HepG2 (cell line): ENCODE measurements at regions not wholly inside any gene's neighbourhood (a gene's known extent, or its start where the extent isn't known, plus 50 kb on each side); places are given as distances from the start of the nearest gene placed in this dataset.
A peak's percentile ranks its signal among the peaks of the same experiment; 100 is the strongest.

Experiments
- ATAC-seq: fragments of 200-7000 bp; cut with Tn5 transposase; 3 replicates; pipeline ENCODE4 v1.9.1; 2020; ENCODE audit warnings: mild to moderate bottlenecking, moderate library complexity
- BruUV-seq: library from RNA; stranded (reverse); fragments of 400-500 nt; replicated peaks from 2 replicates; lab custom pipeline; 2021; lab: Mats Ljungman, UMichigan
- CTCF ChIA-PET: fragments of 300-600 bp; formaldehyde crosslinking; extraction: SDS; loops from one replicate; lab custom pipeline; 2021; ENCODE audit warnings: low total read pairs, inconsistent platforms, low intra/inter-chr PET ratio; lab: Yijun Ruan, JAX
- POLR2A ChIA-PET: fragments of 350-600 bp; sonication (Branson Sonifier 250); formaldehyde crosslinking; loops from one replicate; lab custom pipeline; 2020; ENCODE audit warnings: antibody characterized with exemption, inconsistent platforms; lab: Yijun Ruan, JAX
- DNase-seq: peaks from one replicate; pipeline ENCODE4 v3.0.0-alpha.2; 2015; ENCODE audit warnings: low spot score
- FAIRE-seq: peaks from 3 replicates; lab custom pipeline; 2011; peaks lifted over from hg19 to GRCh38; lab: Jason Lieb, UNC
- H2AFZ ChIP-seq: one replicate; pipeline ENCODE4 v1.6.1; 2011; ENCODE audit warnings: low read length, inconsistent platforms
- H3K27ac ChIP-seq: fragments of 300-600 bp; 3 replicates; pipeline ENCODE4 v1.8.0; 2011; ENCODE audit warnings: mixed run types, mild to moderate bottlenecking, mixed read lengths, low read length, inconsistent platforms; ENCODE audit not compliant: insufficient read depth; ENCODE audit errors: extremely low read length
- H3K27me3 ChIP-seq, 2 experiments: fragments of 200-600 bp in 1 of 2; 2 replicates in 1 of 2; 3 replicates in 1 of 2; pipeline versions ENCODE4 v1.6.0 to v1.8.0; 2011; ENCODE audit warnings: low read length in 2 of 2, mild to moderate bottlenecking in 2 of 2, moderate library complexity in 2 of 2, inconsistent platforms in 1 of 2; ENCODE audit not compliant: insufficient read depth in 2 of 2, control insufficient read depth in 1 of 2
- H3K36me3 ChIP-seq, 2 experiments: fragments of 200-600 bp in 1 of 2; replicated peaks in 1 of 2; 2 replicates in 1 of 2; 3 replicates in 1 of 2; pipeline versions ENCODE4 v1.5.1 to v1.8.0; 2011; ENCODE audit warnings: low read length in 2 of 2, inconsistent platforms in 1 of 2; ENCODE audit not compliant: insufficient read depth in 2 of 2, control insufficient read depth in 1 of 2
- H3K4me1 ChIP-seq: 2 replicates; pipeline ENCODE4 v1.5.1; 2012; ENCODE audit warnings: low read length, inconsistent platforms; ENCODE audit not compliant: insufficient read depth
- H3K4me2 ChIP-seq: 2 replicates; pipeline ENCODE4 v1.6.0; 2011; ENCODE audit warnings: low read depth, low read length, inconsistent platforms
- H3K4me3 ChIP-seq, 3 experiments: fragments of 200-600 bp in 1 of 3; sonication (generic), shearing (Covaris generic) in 1 of 3; replicated peaks in 1 of 3; 2 replicates each; pipeline ENCODE4 v1.5.1; 2011 to 2016; ENCODE audit warnings: low read length in 3 of 3, inconsistent platforms in 2 of 3, low read depth in 2 of 3, mild to moderate bottlenecking in 2 of 3, control low read depth in 1 of 3, mixed read lengths in 1 of 3; ENCODE audit not compliant: insufficient read depth in 1 of 3
- H3K79me2 ChIP-seq: one replicate; pipeline ENCODE4 v1.6.1; 2011; ENCODE audit warnings: low read length, inconsistent platforms; ENCODE audit not compliant: insufficient read depth
- H3K9ac ChIP-seq: 2 replicates; pipeline ENCODE4 v1.6.0; 2011; ENCODE audit warnings: mild to moderate bottlenecking, low read depth, low read length, inconsistent platforms; ENCODE audit not compliant: insufficient read depth
- H3K9me3 ChIP-seq: 2 replicates; pipeline ENCODE4 v1.5.1; 2012; ENCODE audit warnings: mild to moderate bottlenecking, low read length
- H4K20me1 ChIP-seq: 2 replicates; pipeline ENCODE4 v1.6.0; 2011; ENCODE audit warnings: inconsistent platforms, mild to moderate bottlenecking, low read length, moderate library complexity; ENCODE audit not compliant: insufficient read depth
- CREBL2 ChIP-seq: sonication (generic); formaldehyde crosslinking; IDR thresholded peaks from 2 replicates; pipeline ENCODE4 v1.8.1; 2023; ENCODE audit warnings: missing genetic modification reagents, mild to moderate bottlenecking, borderline replicate concordance
- FOXA1 ChIP-seq, 2 experiments: fragments of 450-650 bp in 1 of 2; sonication (generic) in 1 of 2; formaldehyde crosslinking in 1 of 2; IDR thresholded peaks; 2 replicates each; pipeline versions ENCODE4 v1.4.0 to v1.6.1; 2016 to 2020; ENCODE audit warnings: missing genetic modification reagents in 1 of 2
- FOXK2 ChIP-seq: fragments of 450-650 bp; IDR thresholded peaks from 2 replicates; pipeline ENCODE4 v1.6.1; 2016
- FOXO1 ChIP-seq: sonication (generic); formaldehyde crosslinking; IDR thresholded peaks from 2 replicates; pipeline ENCODE4 v1.4.0; 2020; ENCODE audit warnings: missing genetic modification reagents
- HDAC1 ChIP-seq: sonication (generic); formaldehyde crosslinking; IDR thresholded peaks from 2 replicates; pipeline ENCODE4 v1.5.1; 2020; ENCODE audit warnings: mild to moderate bottlenecking, missing genetic modification reagents
- HOXD1 ChIP-seq: sonication (generic); formaldehyde crosslinking; IDR thresholded peaks from 2 replicates; pipeline ENCODE4 v1.5.0; 2020; ENCODE audit warnings: missing genetic modification reagents
- IRX3 ChIP-seq: sonication (generic); formaldehyde crosslinking; IDR thresholded peaks from 2 replicates; pipeline ENCODE4 v1.8.1; 2023; ENCODE audit warnings: mild to moderate bottlenecking, low read depth, missing genetic modification reagents, borderline replicate concordance
- ISL2 ChIP-seq: sonication (generic); formaldehyde crosslinking; IDR thresholded peaks from 2 replicates; pipeline ENCODE4 v1.5.0; 2020; ENCODE audit warnings: missing genetic modification reagents
- KAT7 ChIP-seq: IDR thresholded peaks from 2 replicates; pipeline ENCODE4 v1.6.1; 2018; ENCODE audit warnings: borderline replicate concordance, missing compliant biosample characterization
- KLF9 ChIP-seq: IDR thresholded peaks from 2 replicates; pipeline ENCODE4 v1.6.1; 2016; ENCODE audit warnings: low read depth
- MAFF ChIP-seq: IDR thresholded peaks from 2 replicates; pipeline ENCODE4 v1.6.1; 2011; ENCODE audit warnings: low read depth, low read length, improper control_type of control experiment
- MTERF4 ChIP-seq: sonication (generic); formaldehyde crosslinking; IDR thresholded peaks from 2 replicates; pipeline ENCODE4 v1.8.0; 2023; ENCODE audit warnings: mild to moderate bottlenecking, missing genetic modification reagents
- NBN ChIP-seq: fragments of 450-650 bp; conservative IDR thresholded peaks from 2 replicates; pipeline ENCODE4 v1.6.1; 2017
- NR1H2 ChIP-seq: sonication (generic); formaldehyde crosslinking; IDR thresholded peaks from 2 replicates; pipeline ENCODE4 v1.8.1; 2022; ENCODE audit warnings: low read depth, missing genetic modification reagents, borderline replicate concordance
- PLRG1 ChIP-seq: fragments of 450-650 bp; conservative IDR thresholded peaks from 2 replicates; pipeline ENCODE4 v1.6.1; 2016
- RBAK ChIP-seq: sonication (generic); formaldehyde crosslinking; IDR thresholded peaks from 2 replicates; pipeline ENCODE4 v1.5.1; 2020; ENCODE audit warnings: mild to moderate bottlenecking, missing genetic modification reagents
- RFXAP ChIP-seq: sonication (generic); formaldehyde crosslinking; IDR thresholded peaks from 2 replicates; pipeline ENCODE4 v1.4.0; 2020; ENCODE audit warnings: missing genetic modification reagents, borderline replicate concordance
- SMAD3 ChIP-seq: sonication (generic); formaldehyde crosslinking; IDR thresholded peaks from 2 replicates; pipeline ENCODE4 v1.4.0; 2020; ENCODE audit warnings: missing genetic modification reagents
- SNAI1 ChIP-seq: sonication (generic); formaldehyde crosslinking; IDR thresholded peaks from 2 replicates; pipeline ENCODE4 v1.5.0; 2020; ENCODE audit warnings: mild to moderate bottlenecking, missing genetic modification reagents, borderline replicate concordance
- SOX6 ChIP-seq, 2 experiments: fragments of 450-650 bp in 1 of 2; sonication (generic) in 1 of 2; formaldehyde crosslinking in 1 of 2; IDR thresholded peaks; 2 replicates each; pipeline versions ENCODE4 v1.4.0 to v1.6.1; 2017 to 2020; ENCODE audit warnings: antibody characterized with exemption in 1 of 2, mild to moderate bottlenecking in 1 of 2, missing genetic modification reagents in 1 of 2
- TP53 ChIP-seq: sonication (generic); formaldehyde crosslinking; conservative IDR thresholded peaks from 2 replicates; pipeline ENCODE4 v1.4.0; 2020; ENCODE audit warnings: missing genetic modification reagents
- ZBTB38 ChIP-seq: sonication (generic); formaldehyde crosslinking; IDR thresholded peaks from 2 replicates; pipeline ENCODE4 v1.5.1; 2020; ENCODE audit warnings: mild to moderate bottlenecking, missing genetic modification reagents
- ZIK1 ChIP-seq: sonication (generic); formaldehyde crosslinking; IDR thresholded peaks from 2 replicates; pipeline ENCODE4 v1.5.0; 2020; ENCODE audit warnings: mild to moderate bottlenecking, low read depth, missing genetic modification reagents, borderline replicate concordance
- ZNF263 ChIP-seq: sonication (generic); formaldehyde crosslinking; IDR thresholded peaks from 2 replicates; pipeline ENCODE4 v1.4.0; 2020; ENCODE audit warnings: missing genetic modification reagents
- ZNF670 ChIP-seq: sonication (generic); formaldehyde crosslinking; IDR thresholded peaks from 2 replicates; pipeline ENCODE4 v1.8.0; 2022; ENCODE audit warnings: mild to moderate bottlenecking, missing genetic modification reagents, borderline replicate concordance
- ZNF776 ChIP-seq: sonication (generic); formaldehyde crosslinking; IDR thresholded peaks from 2 replicates; pipeline ENCODE4 v1.4.0; 2020; ENCODE audit warnings: mild to moderate bottlenecking, missing genetic modification reagents
- ZNF816 ChIP-seq: sonication (generic); formaldehyde crosslinking; IDR thresholded peaks from 2 replicates; pipeline ENCODE4 v1.8.0; 2022; ENCODE audit warnings: missing genetic modification reagents, mild to moderate bottlenecking, borderline replicate concordance
- ZNF850 ChIP-seq: sonication (generic); formaldehyde crosslinking; conservative IDR thresholded peaks from 2 replicates; pipeline ENCODE4 v1.9.0; 2021; ENCODE audit warnings: mild to moderate bottlenecking, missing genetic modification reagents
- WGBS: methylation state at CpG from one replicate; pipeline ENCODE4 v1.1.6; 2017; ENCODE audit warnings: low lambda C conversion rate; 5-methylcytosine and 5-hydroxymethylcytosine counted together
- in situ Hi-C: cut with HindIII; loops from 2 replicates; pipeline ENCODE4 v1.10.0; 2017; ENCODE audit warnings: low pct_unique_long_range_greater_than_20kb; ENCODE audit not compliant: extremely low pct_ligation_motif_present
- intact Hi-C: fragments of 100-400 bp; cut with micrococcal nuclease; formaldehyde crosslinking; loops from one replicate; pipeline ENCODE4 v1.10.0; 2022; ENCODE audit not compliant: unreplicated experiment

GRCh38 chr4:1572964-1573720 is 111.0 kb downstream of the FAM53A start:
- CTCF ChIA-PET, result no interaction called here
- H2AFZ ChIP-seq, result no peak overlapping the region
- no peaks in the 10 kb centered on the region for H3K4me1 ChIP-seq
- ATAC-seq, result no peak
- no peak overlapping the region for H3K4me3 ChIP-seq
- no peak for DNase-seq
- H3K4me2 ChIP-seq, result no peak overlapping the region
- BruUV-seq, result no TSS peak
- H3K27me3 ChIP-seq, result peaks cover 24 to 72% of the 10 kb centered on the region in 2 experiments; a peak in 4 of 5 replicates
- H3K9ac ChIP-seq, result no peak overlapping the region
- in situ Hi-C loops (no loop called here), intact Hi-C loops (no loop called here)
- POLR2A ChIA-PET, result no interaction called here
- no peaks in the 10 kb centered on the region for H3K9me3 ChIP-seq
- H3K27ac ChIP-seq, result no peak overlapping the region
- 11% methylated on average over 2 of the region's 2 CpGs for WGBS
- no peaks in the 10 kb centered on the region for H3K36me3 ChIP-seq
- FAIRE-seq, result no peak
- H4K20me1 ChIP-seq, result no peaks in the 10 kb centered on the region
- H3K79me2 ChIP-seq, result no peaks in the 10 kb centered on the region
- no peak for TF ChIP-seq FOXO1
- no peak for TF ChIP-seq ZNF816
- no peak for TF ChIP-seq SNAI1 (CRISPR knock-in tag)
- no peak for TF ChIP-seq KLF9 (CRISPR knock-in tag)
- TF ChIP-seq MTERF4 (CRISPR knock-in tag), result no peak
- no peak for TF ChIP-seq TP53 (CRISPR knock-in tag)
- TF ChIP-seq IRX3 (CRISPR knock-in tag), result no peak
- no peak for TF ChIP-seq NR1H2
- peak; percentile 59 for TF ChIP-seq ZNF263
- TF ChIP-seq ZBTB38, result no peak
- TF ChIP-seq HDAC1, result no peak
- no peak for TF ChIP-seq MAFF
- 0 out of 2 replicates have a peak, but pooled peaks have one; percentile 24 for TF ChIP-seq FOXK2
- TF ChIP-seq SOX6 (IDR thresholded peaks at IDR 0.05), result 0 out of 2 replicates have a peak, but pooled peaks have one; percentile 56
- no peak for TF ChIP-seq SOX6 (CRISPR knock-in tag; IDR thresholded peaks at IDR 0.05)
- no peak for TF ChIP-seq KAT7 (CRISPR knock-in tag)
- no peak for TF ChIP-seq ISL2 (CRISPR knock-in tag)
- TF ChIP-seq CREBL2 (CRISPR knock-in tag), result no peak
- no peak for TF ChIP-seq ZNF850 (CRISPR knock-in tag)
- TF ChIP-seq RFXAP (CRISPR knock-in tag), result no peak
- TF ChIP-seq HOXD1 (CRISPR knock-in tag), result no peak
- TF ChIP-seq PLRG1, result 0 out of 2 replicates have a peak, but pooled peaks have one; percentile 42
- no peak for TF ChIP-seq SMAD3
- TF ChIP-seq ZNF776 (CRISPR knock-in tag), result no peak
- TF ChIP-seq NBN, result peak; percentile 37; the same call in 1 of the 2 replicates
- peak; percentile 33; the same call in 1 of the 2 replicates for TF ChIP-seq FOXA1 (IDR thresholded peaks at IDR 0.05)
- TF ChIP-seq FOXA1 (CRISPR knock-in tag; IDR thresholded peaks at IDR 0.05), result no peak
- TF ChIP-seq ZIK1, result no peak
- TF ChIP-seq RBAK, result no peak
- TF ChIP-seq ZNF670 (CRISPR knock-in tag), result no peak
